K562 (cell line): ENCODE measurements at regions not wholly inside any gene's neighbourhood (a gene's known extent, or its start where the extent isn't known, plus 50 kb on each side); places are given as distances from the start of the nearest gene placed in this dataset.

ENCODE experiments used
- LARP7 ChIP-seq: fragments of 450-650 bp; IDR thresholded peaks from 2 replicates; pipeline ENCODE4 v1.6.1; 2016
- RAD21 ChIP-seq, 2 experiments: fragments of 250-450 bp in 1 of 2; fragments of 450-650 bp in 1 of 2; sonication (Bioruptor Pico) in 1 of 2; formaldehyde crosslinking in 1 of 2; IDR thresholded peaks in 1 of 2; conservative IDR thresholded peaks in 1 of 2; 2 replicates each; pipeline versions ENCODE4 v1.4.0 to v1.8.0; 2020 to 2022; ENCODE audit warnings: mild to moderate bottlenecking in 2 of 2, moderate library complexity in 1 of 2
- TCF15 ChIP-seq: fragments of 250-450 bp; sonication (Bioruptor Pico); IDR thresholded peaks from 2 replicates; pipeline ENCODE4 v1.8.0; 2022; ENCODE audit warnings: moderate library complexity, mild to moderate bottlenecking, inconsistent platforms
- TRIM28 ChIP-seq: fragments of 450-650 bp; IDR thresholded peaks from 2 replicates; pipeline ENCODE4 v1.6.1; 2017
- ZBTB11 ChIP-seq, 3 experiments: fragments of 200-800 bp in 1 of 3; fragments of 250-450 bp in 1 of 3; fragments of 450-650 bp in 1 of 3; sonication (Bioruptor Pico) in 1 of 3; sonication (Bioruptor generic) in 1 of 3; formaldehyde crosslinking in 1 of 3; IDR thresholded peaks; 2 replicates each; pipeline versions ENCODE4 v1.6.1 to v1.8.0; 2016 to 2022; ENCODE audit warnings: mild to moderate bottlenecking in 2 of 3, missing genetic modification characterization in 2 of 3, missing compliant biosample characterization in 1 of 3, moderate library complexity in 1 of 3

GRCh38 chr13:63554157-63554556 lies 2138.5 kb upstream of the PCDH20 start:
- TF ChIP-seq LARP7: no peak
- TF ChIP-seq TCF15: no peak
- no peak for TF ChIP-seq TRIM28
- TF ChIP-seq ZBTB11 (CRISPR knock-in tag; IDR thresholded peaks at IDR 0.05): no peak
- no peak for TF ChIP-seq RAD21 (CRISPR knock-in tag; conservative IDR thresholded peaks at IDR 0.05 in 1 of 2, IDR thresholded peaks at IDR 0.05 in 1 of 2)
